GM23248 (cell line): ENCODE measurements at regions not wholly inside any gene's neighbourhood (a gene's known extent, or its start where the extent isn't known, plus 50 kb on each side); places are given as distances from the start of the nearest gene placed in this dataset.

Experiments
- DNase-seq: peaks from one replicate; pipeline ENCODE4 v3.0.0-alpha.2; 2015
- H2AFZ ChIP-seq: fragments of 200-600 bp; sonication (generic); 2 replicates; pipeline ENCODE4 v1.6.1; 2016; ENCODE audit warnings: antibody characterized with exemption
- H3F3A ChIP-seq: fragments of 200-600 bp; sonication (generic); 2 replicates; pipeline ENCODE4 v1.6.1; 2016; ENCODE audit warnings: mild to moderate bottlenecking, antibody characterized with exemption, mixed run types; ENCODE audit not compliant: insufficient read depth
- H3K27ac ChIP-seq: fragments of 200-600 bp; sonication (generic); 2 replicates; pipeline ENCODE4 v1.5.1; 2016; ENCODE audit warnings: mild to moderate bottlenecking
- H3K27me3 ChIP-seq: fragments of 200-600 bp; sonication (generic); replicated peaks from 2 replicates; pipeline ENCODE4 v1.6.1; 2016; ENCODE audit warnings: mild to moderate bottlenecking; ENCODE audit not compliant: insufficient read depth
- H3K36me3 ChIP-seq: fragments of 200-600 bp; sonication (generic); 2 replicates; pipeline ENCODE4 v1.6.1; 2016; ENCODE audit warnings: low read depth, mild to moderate bottlenecking
- H3K4me1 ChIP-seq: fragments of 200-600 bp; sonication (generic); 2 replicates; pipeline ENCODE4 v1.6.1; 2016; ENCODE audit warnings: mild to moderate bottlenecking; ENCODE audit not compliant: insufficient read depth
- H3K4me2 ChIP-seq: fragments of 200-600 bp; sonication (generic); one replicate; pipeline ENCODE4 v1.6.1; 2016; ENCODE audit warnings: mild to moderate bottlenecking; ENCODE audit not compliant: unreplicated experiment
- H3K4me3 ChIP-seq: fragments of 200-600 bp; sonication (generic); 2 replicates; pipeline ENCODE4 v1.5.1; 2016; ENCODE audit warnings: mild to moderate bottlenecking
- H3K79me2 ChIP-seq: fragments of 200-600 bp; sonication (generic); 2 replicates; pipeline ENCODE4 v1.6.1; 2016; ENCODE audit warnings: mild to moderate bottlenecking; ENCODE audit not compliant: insufficient read depth
- H3K9ac ChIP-seq: fragments of 200-600 bp; sonication (generic); 2 replicates; pipeline ENCODE4 v1.6.1; 2016; ENCODE audit warnings: mild to moderate bottlenecking
- H3K9me2 ChIP-seq: fragments of 200-600 bp; sonication (generic); 2 replicates; pipeline ENCODE4 v1.6.1; 2016; ENCODE audit warnings: mixed run types, mild to moderate bottlenecking, moderate library complexity; ENCODE audit not compliant: insufficient read depth
- H3K9me3 ChIP-seq: fragments of 200-600 bp; sonication (generic); one replicate; pipeline ENCODE4 v1.6.1; 2017; ENCODE audit warnings: low read depth
- H4K20me1 ChIP-seq: fragments of 200-600 bp; sonication (generic); 2 replicates; pipeline ENCODE4 v1.6.0; 2016; ENCODE audit not compliant: insufficient read depth
- EZH2 ChIP-seq: fragments of 200-600 bp; sonication (generic); IDR thresholded peaks from 2 replicates; pipeline ENCODE4 v1.6.1; 2018; ENCODE audit warnings: antibody characterized with exemption, mild to moderate bottlenecking; ENCODE audit not compliant: insufficient read depth, poor library complexity, severe bottlenecking
- EZH2phosphoT487 ChIP-seq: fragments of 200-600 bp; sonication (generic); IDR thresholded peaks from 2 replicates; pipeline ENCODE4 v1.6.1; 2018; ENCODE audit warnings: antibody characterized with exemption, moderate library complexity, mild to moderate bottlenecking, low read depth; ENCODE audit not compliant: insufficient read depth
- WGBS, 2 experiments: methylation state at CpG; one replicate each; pipeline ENCODE4 v1.1.6; 2015 to 2017; ENCODE audit warnings: low lambda C conversion rate in 2 of 2, low coverage in 1 of 2; ENCODE audit errors: missing lambda C conversion rate in 2 of 2; 5-methylcytosine and 5-hydroxymethylcytosine counted together
- in situ Hi-C: fragments of 300-500 bp; cut with MboI; formaldehyde crosslinking; loops from 2 replicates; pipeline ENCODE4 v1.15.0; 2020

DNA sequence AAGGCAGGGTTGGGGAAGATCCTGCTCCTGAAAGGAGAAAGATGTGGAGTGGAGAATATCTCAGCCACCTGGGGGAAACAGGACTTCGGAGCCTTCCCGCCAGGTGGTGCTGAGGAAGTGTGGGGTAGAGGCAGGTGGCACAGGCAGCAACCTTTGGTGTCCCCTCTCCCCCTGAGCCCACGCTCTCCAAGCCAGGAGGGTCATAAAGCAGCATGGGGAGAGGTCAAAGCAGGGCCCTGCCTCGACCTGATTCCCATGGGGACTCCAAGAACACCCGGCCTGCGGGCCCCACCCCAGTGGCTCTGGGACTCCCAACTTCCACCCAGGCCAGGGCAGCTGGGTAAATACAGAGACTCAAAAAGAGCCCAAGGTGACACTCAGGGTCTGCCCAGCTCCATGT is 54.3 kb upstream of the SLC66A3 start:
- no peak for TF ChIP-seq EZH2
- TF ChIP-seq EZH2phosphoT487, result no peak
- Histone ChIP-seq H3K9me2 (no peaks in the 10 kb centered on the region), H3K4me3 (no peak overlapping the region), H2AFZ (no peak overlapping the region), H3K27me3 (peaks cover 8% of the 10 kb centered on the region; the same call in 1 of the 2 replicates), H3F3A (peaks cover 10% of the 10 kb centered on the region), H3K4me2 (no peak overlapping the region), H4K20me1 (no peaks in the 10 kb centered on the region), H3K27ac (no peak overlapping the region), H3K9me3 (no peaks in the 10 kb centered on the region), H3K4me1 (peaks cover 11% of the 10 kb centered on the region), H3K9ac (no peak overlapping the region), H3K36me3 (no peaks in the 10 kb centered on the region), H3K79me2 (no peaks in the 10 kb centered on the region)
- in situ Hi-C loops, result no loop called here
- no peak for DNase-seq
- WGBS, 2 experiments, result 85 to 88% methylated on average over 6 of the region's 6 CpGs

DNA sequence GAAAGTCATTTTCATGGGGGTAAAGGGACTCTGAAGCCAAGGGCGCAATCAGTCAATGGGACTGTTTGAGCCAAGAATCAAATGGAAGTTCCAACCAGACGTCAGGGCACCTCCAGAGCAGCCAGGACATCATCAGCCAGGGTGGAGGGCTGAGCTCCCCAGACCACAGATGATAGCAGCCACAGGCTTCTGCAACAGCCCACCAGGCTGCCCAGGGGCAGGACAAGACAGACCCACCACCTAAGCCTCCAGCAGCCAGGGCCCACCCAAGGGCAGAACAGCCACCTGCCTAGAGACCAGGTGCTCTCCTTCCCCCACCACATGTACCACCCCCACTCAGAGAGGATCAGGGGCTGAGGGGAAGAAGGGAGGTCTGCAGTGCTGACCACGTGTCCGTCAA is 53.8 kb upstream of the SLC66A3 start:
- H3K9me3 ChIP-seq, result no peaks in the 10 kb centered on the region
- peaks cover 8% of the 10 kb centered on the region; the same call in 1 of the 2 replicates for H3K27me3 ChIP-seq
- no peak overlapping the region for H3K4me3 ChIP-seq
- no peak for DNase-seq
- no peaks in the 10 kb centered on the region for H3K9me2 ChIP-seq
- H4K20me1 ChIP-seq, result no peaks in the 10 kb centered on the region
- TF ChIP-seq EZH2phosphoT487, result no peak
- no peak for TF ChIP-seq EZH2
- H3K36me3 ChIP-seq, result no peaks in the 10 kb centered on the region
- H3F3A ChIP-seq, result peaks cover 10% of the 10 kb centered on the region
- in situ Hi-C loops, result no loop called here
- no peak overlapping the region for H3K27ac ChIP-seq
- peaks cover 11% of the 10 kb centered on the region for H3K4me1 ChIP-seq
- no peak overlapping the region for H2AFZ ChIP-seq
- H3K4me2 ChIP-seq, result no peak overlapping the region
- no peak overlapping the region for H3K9ac ChIP-seq
- WGBS, 2 experiments, result 36 to 40% methylated on average over 4 of the region's 4 CpGs
- H3K79me2 ChIP-seq, result no peaks in the 10 kb centered on the region

DNA sequence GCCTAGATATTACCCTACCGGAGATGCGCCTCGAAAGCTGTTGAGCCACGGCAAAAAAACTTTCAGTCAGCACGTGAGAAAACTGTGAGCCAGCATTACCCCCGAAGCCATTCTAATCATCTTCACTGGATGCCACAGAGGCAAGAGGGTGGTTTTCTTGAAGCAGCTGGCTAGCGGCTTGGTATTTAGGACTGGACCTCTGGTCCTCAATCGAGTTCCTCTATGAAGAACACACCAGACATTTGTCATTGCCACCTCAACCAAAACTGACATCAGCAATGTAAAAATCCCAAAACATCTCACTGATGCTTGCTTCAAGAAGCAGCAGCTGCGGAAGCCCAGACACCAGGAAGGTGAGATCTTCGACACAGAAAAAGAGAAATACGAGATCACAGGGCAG is 52.8 kb upstream of the SLC66A3 start:
- Histone ChIP-seq H3K4me3 (no peak overlapping the region), H3K36me3 (no peaks in the 10 kb centered on the region), H3K9ac (no peak overlapping the region), H4K20me1 (no peaks in the 10 kb centered on the region), H3K4me1 (peaks cover 4% of the 10 kb centered on the region), H3F3A (peaks cover 5% of the 10 kb centered on the region), H2AFZ (no peak overlapping the region), H3K79me2 (no peaks in the 10 kb centered on the region), H3K9me3 (no peaks in the 10 kb centered on the region), H3K27me3 (peaks cover 8% of the 10 kb centered on the region; the same call in 1 of the 2 replicates), H3K4me2 (no peak overlapping the region), H3K27ac (no peak overlapping the region), H3K9me2 (no peaks in the 10 kb centered on the region)
- 65 to 70% methylated on average over 11 of the region's 11 CpGs for WGBS, 2 experiments
- in situ Hi-C loops, result no loop called here
- TF ChIP-seq EZH2 (no peak), EZH2phosphoT487 (no peak)
- DNase-seq, result no peak

- no peak overlapping the region for H3K4me3 ChIP-seq
- H4K20me1 ChIP-seq, result no peaks in the 10 kb centered on the region
- H3K4me2 ChIP-seq, result no peak overlapping the region
- H3K36me3 ChIP-seq, result no peaks in the 10 kb centered on the region
- no peaks in the 10 kb centered on the region for H3K79me2 ChIP-seq
- in situ Hi-C loops, result no loop called here
- H3K27ac ChIP-seq, result no peak overlapping the region
- no peaks in the 10 kb centered on the region for H3K9me2 ChIP-seq
- peaks cover 8% of the 10 kb centered on the region; the same call in 1 of the 2 replicates for H3K27me3 ChIP-seq
- no peak overlapping the region for H3K9ac ChIP-seq
- H3K4me1 ChIP-seq, result no peaks in the 10 kb centered on the region
- H2AFZ ChIP-seq, result no peak overlapping the region
- TF ChIP-seq EZH2phosphoT487 (no peak), EZH2 (no peak)
- no peak for DNase-seq
- H3K9me3 ChIP-seq, result no peaks in the 10 kb centered on the region
- 58 to 65% methylated on average over 23 to 24 of the region's 25 CpGs for WGBS, 2 experiments
- H3F3A ChIP-seq, result no peaks in the 10 kb centered on the region
Observed at GRCh38 chr2:11102956-11103860, 52.1 kb upstream of the SLC66A3 start.
